ENCODE measurements at regions not wholly inside any gene's neighbourhood (a gene's known extent, or its start where the extent isn't known, plus 50 kb on each side); places are given as distances from the start of the nearest gene placed in this dataset.
"Not testable (repeated sequence)": the region's sequence is repeated elsewhere in the genome, so short reads cannot be mapped to it uniquely, and the experiment has no call there.

GRCh38 chr2:111583480-111583879, 300.5 kb downstream of the ANAPC1 start:
- not testable (repeated sequence) for H4K91ac ChIP-seq (ENCODE audit: low read depth, low read length, poor library complexity); H3K4me1 ChIP-seq (ENCODE audit: control insufficient read depth in 2 of 2, insufficient read depth in 1 of 2, low read depth in 1 of 2, low read length in 2 of 2); H3K27ac ChIP-seq (replicated peaks; ENCODE audit: low read length); H3K18ac ChIP-seq (ENCODE audit: low read length); H3K36me3 ChIP-seq (replicated peaks in 1 of 2; ENCODE audit: control insufficient read depth in 2 of 2, insufficient read depth in 2 of 2, low read length in 2 of 2); H3K9ac ChIP-seq (ENCODE audit: low read depth, low read length, poor library complexity); H2BK15ac ChIP-seq (ENCODE audit: low read length); DNase-seq (ENCODE audit: low spot score); H3K79me1 ChIP-seq (ENCODE audit: low read depth, low read length); H3K4me2 ChIP-seq (ENCODE audit: insufficient read depth, low read length, poor library complexity, severe bottlenecking); H3K23ac ChIP-seq (ENCODE audit: low read depth, low read length, poor library complexity); H2BK12ac ChIP-seq (ENCODE audit: low read length); H3K4ac ChIP-seq (ENCODE audit: low read length); H2AK5ac ChIP-seq (ENCODE audit: low read depth, low read length); H3K27me3 ChIP-seq (ENCODE audit: control insufficient read depth in 3 of 3, insufficient read depth in 3 of 3, low read depth in 1 of 3, low read length in 3 of 3); H3K14ac ChIP-seq (ENCODE audit: low read length); H2BK120ac ChIP-seq (ENCODE audit: low read depth, low read length); H2AFZ ChIP-seq (ENCODE audit: low read length); H3K4me3 ChIP-seq (ENCODE audit: low read length in 2 of 2); H3K9me3 ChIP-seq (replicated peaks in 1 of 2; ENCODE audit: control insufficient read depth in 2 of 2, insufficient read depth in 1 of 2, low read depth in 1 of 2, low read length in 2 of 2); H4K8ac ChIP-seq (ENCODE audit: low read depth, low read length); H2BK5ac ChIP-seq (ENCODE audit: low read length)
- WGBS, 2 donors (ENCODE audit: extremely low coverage in 2 of 2, insufficient read length in 2 of 2, insufficient replicate concordance in 1 of 2), result no CpG with 5 or more reads among the region's 3 CpGs

- DNase-seq (ENCODE audit: low spot score); H3K79me1 ChIP-seq (ENCODE audit: low read depth, low read length); H2BK12ac ChIP-seq (ENCODE audit: low read length); H2BK120ac ChIP-seq (ENCODE audit: low read depth, low read length); H3K27me3 ChIP-seq (ENCODE audit: control insufficient read depth in 3 of 3, insufficient read depth in 3 of 3, low read depth in 1 of 3, low read length in 3 of 3); H3K36me3 ChIP-seq (replicated peaks in 1 of 2; ENCODE audit: control insufficient read depth in 2 of 2, insufficient read depth in 2 of 2, low read length in 2 of 2); H3K4ac ChIP-seq (ENCODE audit: low read length); H3K23ac ChIP-seq (ENCODE audit: low read depth, low read length, poor library complexity); H4K8ac ChIP-seq (ENCODE audit: low read depth, low read length); H2BK15ac ChIP-seq (ENCODE audit: low read length); H3K9me3 ChIP-seq (replicated peaks in 1 of 2; ENCODE audit: control insufficient read depth in 2 of 2, insufficient read depth in 1 of 2, low read depth in 1 of 2, low read length in 2 of 2); H3K14ac ChIP-seq (ENCODE audit: low read length); H3K4me3 ChIP-seq (ENCODE audit: low read length in 2 of 2); H3K27ac ChIP-seq (replicated peaks; ENCODE audit: low read length); H2AK5ac ChIP-seq (ENCODE audit: low read depth, low read length); H3K18ac ChIP-seq (ENCODE audit: low read length); H3K4me1 ChIP-seq (ENCODE audit: control insufficient read depth in 2 of 2, insufficient read depth in 1 of 2, low read depth in 1 of 2, low read length in 2 of 2); H4K91ac ChIP-seq (ENCODE audit: low read depth, low read length, poor library complexity); H3K9ac ChIP-seq (ENCODE audit: low read depth, low read length, poor library complexity); H2AFZ ChIP-seq (ENCODE audit: low read length); H3K4me2 ChIP-seq (ENCODE audit: insufficient read depth, low read length, poor library complexity, severe bottlenecking); H2BK5ac ChIP-seq (ENCODE audit: low read length): not testable (repeated sequence)
- no CpG with 5 or more reads among the region's 2 CpGs for WGBS, 2 donors (ENCODE audit: extremely low coverage in 2 of 2, insufficient read length in 2 of 2, insufficient replicate concordance in 1 of 2)
These were observed 299.5 kb downstream of the ANAPC1 start for GRCh38 chr2:111584540-111584939.

GRCh38 chr2:111584950-111585349, 299.0 kb downstream of the ANAPC1 start:
- H3K23ac ChIP-seq (ENCODE audit: low read depth, low read length, poor library complexity); H3K4me2 ChIP-seq (ENCODE audit: insufficient read depth, low read length, poor library complexity, severe bottlenecking); H4K91ac ChIP-seq (ENCODE audit: low read depth, low read length, poor library complexity); H3K27me3 ChIP-seq (ENCODE audit: control insufficient read depth in 3 of 3, insufficient read depth in 3 of 3, low read depth in 1 of 3, low read length in 3 of 3); H2BK12ac ChIP-seq (ENCODE audit: low read length); H3K79me1 ChIP-seq (ENCODE audit: low read depth, low read length); H2BK15ac ChIP-seq (ENCODE audit: low read length); H3K4ac ChIP-seq (ENCODE audit: low read length); H3K27ac ChIP-seq (replicated peaks; ENCODE audit: low read length); H3K9ac ChIP-seq (ENCODE audit: low read depth, low read length, poor library complexity); H2AFZ ChIP-seq (ENCODE audit: low read length); DNase-seq (ENCODE audit: low spot score); H3K36me3 ChIP-seq (replicated peaks in 1 of 2; ENCODE audit: control insufficient read depth in 2 of 2, insufficient read depth in 2 of 2, low read length in 2 of 2); H3K4me1 ChIP-seq (ENCODE audit: control insufficient read depth in 2 of 2, insufficient read depth in 1 of 2, low read depth in 1 of 2, low read length in 2 of 2); H2BK5ac ChIP-seq (ENCODE audit: low read length); H3K14ac ChIP-seq (ENCODE audit: low read length); H3K9me3 ChIP-seq (replicated peaks in 1 of 2; ENCODE audit: control insufficient read depth in 2 of 2, insufficient read depth in 1 of 2, low read depth in 1 of 2, low read length in 2 of 2); H2AK5ac ChIP-seq (ENCODE audit: low read depth, low read length); H3K4me3 ChIP-seq (ENCODE audit: low read length in 2 of 2); H3K18ac ChIP-seq (ENCODE audit: low read length); H2BK120ac ChIP-seq (ENCODE audit: low read depth, low read length); H4K8ac ChIP-seq (ENCODE audit: low read depth, low read length): not testable (repeated sequence)
- no CpG with 5 or more reads among the region's 6 CpGs for WGBS, 2 donors (ENCODE audit: extremely low coverage in 2 of 2, insufficient read length in 2 of 2, insufficient replicate concordance in 1 of 2)

- not testable (repeated sequence) for H2AFZ ChIP-seq (ENCODE audit: low read length); H3K4me3 ChIP-seq (ENCODE audit: low read length in 2 of 2); H4K8ac ChIP-seq (ENCODE audit: low read depth, low read length); H3K9ac ChIP-seq (ENCODE audit: low read depth, low read length, poor library complexity); H3K27me3 ChIP-seq (ENCODE audit: control insufficient read depth in 3 of 3, insufficient read depth in 3 of 3, low read depth in 1 of 3, low read length in 3 of 3); H4K91ac ChIP-seq (ENCODE audit: low read depth, low read length, poor library complexity); H2BK120ac ChIP-seq (ENCODE audit: low read depth, low read length); H2BK15ac ChIP-seq (ENCODE audit: low read length); DNase-seq (ENCODE audit: low spot score); H3K79me1 ChIP-seq (ENCODE audit: low read depth, low read length); H3K4ac ChIP-seq (ENCODE audit: low read length); H2BK12ac ChIP-seq (ENCODE audit: low read length); H3K23ac ChIP-seq (ENCODE audit: low read depth, low read length, poor library complexity); H3K14ac ChIP-seq (ENCODE audit: low read length); H2AK5ac ChIP-seq (ENCODE audit: low read depth, low read length); H3K4me1 ChIP-seq (ENCODE audit: control insufficient read depth in 2 of 2, insufficient read depth in 1 of 2, low read depth in 1 of 2, low read length in 2 of 2); H3K27ac ChIP-seq (replicated peaks; ENCODE audit: low read length); H3K9me3 ChIP-seq (replicated peaks in 1 of 2; ENCODE audit: control insufficient read depth in 2 of 2, insufficient read depth in 1 of 2, low read depth in 1 of 2, low read length in 2 of 2); H3K36me3 ChIP-seq (replicated peaks in 1 of 2; ENCODE audit: control insufficient read depth in 2 of 2, insufficient read depth in 2 of 2, low read length in 2 of 2); H3K4me2 ChIP-seq (ENCODE audit: insufficient read depth, low read length, poor library complexity, severe bottlenecking); H3K18ac ChIP-seq (ENCODE audit: low read length); H2BK5ac ChIP-seq (ENCODE audit: low read length)
- no CpG with 5 or more reads among the region's 2 CpGs for WGBS, 2 donors (ENCODE audit: extremely low coverage in 2 of 2, insufficient read length in 2 of 2, insufficient replicate concordance in 1 of 2)
These were observed 298.0 kb downstream of the ANAPC1 start for GRCh38 chr2:111586014-111586413.

All from neuronal stem cell (in vitro differentiated cells).